ENCODE measurements at regions not wholly inside any gene's neighbourhood (a gene's known extent, or its start where the extent isn't known, plus 50 kb on each side); places are given as distances from the start of the nearest gene placed in this dataset.

GRCh38 chr2:100199421-100199820, 57.0 kb upstream of the AFF3 start:
- BruUV-seq (replicated peaks): no TSS peak
- no peak overlapping the region for H3K4me3 Mint-ChIP-seq (ENCODE audit: unreplicated experiment)
- no peaks in the 10 kb centered on the region for H3K27me3 Mint-ChIP-seq (ENCODE audit: insufficient read depth, unreplicated experiment)
- no peaks in the 10 kb centered on the region for H3K4me1 Mint-ChIP-seq (ENCODE audit: low read depth, unreplicated experiment)
- H3K27ac Mint-ChIP-seq (ENCODE audit: unreplicated experiment): no peak overlapping the region
- H3K9me3 Mint-ChIP-seq (ENCODE audit: unreplicated experiment): peaks cover 10% of the 10 kb centered on the region
- H3K36me3 Mint-ChIP-seq (ENCODE audit: insufficient read depth, unreplicated experiment): no peaks in the 10 kb centered on the region
- CTCF ChIA-PET: no interaction called here
- no peak for DNase-seq
- TF ChIP-seq CTCF (IDR thresholded peaks at IDR 0.05; ENCODE audit: insufficient read depth in 1 of 2, low read depth in 1 of 2, low read length in 1 of 2, severe bottlenecking in 1 of 2, unreplicated experiment in 1 of 2): no peak
- POLR2A ChIA-PET: no interaction called here
- H3K36me3 ChIP-seq (ENCODE audit: control insufficient read depth, insufficient read depth, low read length): no peaks in the 10 kb centered on the region
- intact Hi-C loops (cut with micrococcal nuclease; ENCODE audit: unreplicated experiment): no loop called here
- no peaks in the 10 kb centered on the region for H3K9me3 ChIP-seq
- no peak overlapping the region for H3K4me3 ChIP-seq (ENCODE audit: low read depth, low read length)
- no peaks in the 10 kb centered on the region for H3K27me3 ChIP-seq (replicated peaks; ENCODE audit: control insufficient read depth, insufficient read depth, low read length)
- H3K4me1 ChIP-seq: no peaks in the 10 kb centered on the region

GRCh38 chr2:100198461-100199230, 56.3 kb upstream of the AFF3 start:
- no peaks in the 10 kb centered on the region for H3K9me3 ChIP-seq
- no peak for DNase-seq
- Mint-ChIP-seq H3K9me3 (ENCODE audit: unreplicated experiment) (peaks cover 10% of the 10 kb centered on the region), H3K27ac (ENCODE audit: unreplicated experiment) (no peak overlapping the region), H3K36me3 (ENCODE audit: insufficient read depth, unreplicated experiment) (no peaks in the 10 kb centered on the region), H3K27me3 (ENCODE audit: insufficient read depth, unreplicated experiment) (no peaks in the 10 kb centered on the region), H3K4me3 (ENCODE audit: unreplicated experiment) (no peak overlapping the region), H3K4me1 (ENCODE audit: low read depth, unreplicated experiment) (no peaks in the 10 kb centered on the region)
- intact Hi-C loops (cut with micrococcal nuclease; ENCODE audit: unreplicated experiment): no loop called here
- no peaks in the 10 kb centered on the region for H3K27me3 ChIP-seq (replicated peaks; ENCODE audit: control insufficient read depth, insufficient read depth, low read length)
- H3K4me1 ChIP-seq: no peaks in the 10 kb centered on the region
- no peak overlapping the region for H3K4me3 ChIP-seq (ENCODE audit: low read depth, low read length)
- no TSS peak for BruUV-seq (replicated peaks)
- CTCF ChIA-PET: no interaction called here
- POLR2A ChIA-PET: no interaction called here
- no peak for TF ChIP-seq CTCF (IDR thresholded peaks at IDR 0.05; ENCODE audit: insufficient read depth in 1 of 2, low read depth in 1 of 2, low read length in 1 of 2, severe bottlenecking in 1 of 2, unreplicated experiment in 1 of 2)
- H3K36me3 ChIP-seq (ENCODE audit: control insufficient read depth, insufficient read depth, low read length): no peaks in the 10 kb centered on the region

- H3K4me3 ChIP-seq (ENCODE audit: low read depth, low read length): no peak overlapping the region
- no peak overlapping the region for H3K4me3 Mint-ChIP-seq (ENCODE audit: unreplicated experiment)
- BruUV-seq (replicated peaks): no TSS peak
- no peaks in the 10 kb centered on the region for H3K36me3 Mint-ChIP-seq (ENCODE audit: insufficient read depth, unreplicated experiment)
- H3K27ac Mint-ChIP-seq (ENCODE audit: unreplicated experiment): no peak overlapping the region
- H3K9me3 Mint-ChIP-seq (ENCODE audit: unreplicated experiment): peaks cover 18% of the 10 kb centered on the region
- CTCF ChIA-PET: no interaction called here
- H3K4me1 ChIP-seq: peaks cover 4% of the 10 kb centered on the region; the same call in 1 of the 2 replicates
- no peak for TF ChIP-seq CTCF (IDR thresholded peaks at IDR 0.05; ENCODE audit: insufficient read depth in 1 of 2, low read depth in 1 of 2, low read length in 1 of 2, severe bottlenecking in 1 of 2, unreplicated experiment in 1 of 2)
- no peaks in the 10 kb centered on the region for H3K27me3 ChIP-seq (replicated peaks; ENCODE audit: control insufficient read depth, insufficient read depth, low read length)
- H3K4me1 Mint-ChIP-seq (ENCODE audit: low read depth, unreplicated experiment): no peaks in the 10 kb centered on the region
- no peaks in the 10 kb centered on the region for H3K9me3 ChIP-seq
- DNase-seq: no peak
- intact Hi-C loops (cut with micrococcal nuclease; ENCODE audit: unreplicated experiment): no loop called here
- POLR2A ChIA-PET: no interaction called here
- H3K36me3 ChIP-seq (ENCODE audit: control insufficient read depth, insufficient read depth, low read length): no peaks in the 10 kb centered on the region
- no peaks in the 10 kb centered on the region for H3K27me3 Mint-ChIP-seq (ENCODE audit: insufficient read depth, unreplicated experiment)
Measured at GRCh38 chr2:100197631-100198153, 55.3 kb upstream of the AFF3 start.

Measured in Caco-2 (cell line).